Mucosa of stomach (tissue), 1 donor: ENCODE measurements at regions not wholly inside any gene's neighbourhood (a gene's known extent, or its start where the extent isn't known, plus 50 kb on each side); places are given as distances from the start of the nearest gene placed in this dataset.
A peak's percentile ranks its signal among the peaks of the same experiment; 100 is the strongest.
"Not testable (repeated sequence)": the region's sequence is repeated elsewhere in the genome, so short reads cannot be mapped to it uniquely, and the experiment has no call there.

Experiments used
- H3K27me3 ChIP-seq: one replicate; pipeline ENCODE4 v1.7.0; 2013; ENCODE audit warnings: mild to moderate bottlenecking, low read length; ENCODE audit not compliant: control insufficient read depth, insufficient read depth
- H3K36me3 ChIP-seq: one replicate; pipeline ENCODE4 v1.7.0; 2013; ENCODE audit warnings: low read length; ENCODE audit not compliant: control insufficient read depth, insufficient read depth
- H3K4me1 ChIP-seq: one replicate; pipeline ENCODE4 v1.7.0; 2013; ENCODE audit warnings: mild to moderate bottlenecking, low read length; ENCODE audit not compliant: control insufficient read depth, insufficient read depth
- H3K4me3 ChIP-seq: one replicate; pipeline ENCODE4 v1.7.0; 2013; ENCODE audit warnings: low read length
- H3K9ac ChIP-seq: one replicate; pipeline ENCODE4 v1.7.0; 2013; ENCODE audit warnings: mild to moderate bottlenecking, low read length, moderate library complexity
- H3K9me3 ChIP-seq: one replicate; pipeline ENCODE4 v1.7.0; 2013; ENCODE audit warnings: mild to moderate bottlenecking, low read length, moderate library complexity; ENCODE audit not compliant: control insufficient read depth
- donor health status: Pancreatic carcinoma.

DNA sequence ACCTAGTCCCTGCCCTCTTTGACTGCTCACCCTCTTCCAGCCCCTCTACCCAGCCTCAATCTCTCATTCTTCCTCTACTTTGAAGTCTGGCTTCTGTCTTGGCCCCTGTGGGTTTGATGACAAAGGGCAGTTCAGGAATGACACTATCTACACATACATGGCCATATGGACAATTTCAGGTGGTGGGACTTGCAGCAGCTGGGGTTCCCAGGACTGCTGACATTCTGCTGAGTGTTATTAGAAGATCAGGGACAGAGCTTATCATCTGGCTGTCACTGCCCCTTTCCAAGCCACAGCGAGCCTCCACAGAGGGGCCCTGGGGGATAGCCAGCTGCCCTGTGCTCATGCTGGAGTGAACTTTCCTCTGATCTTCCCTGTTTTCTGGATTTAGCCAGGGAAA, 97.4 kb upstream of the IPO9 start:
- H3K9ac ChIP-seq = no peak overlapping the region
- H3K4me3 ChIP-seq = no peak overlapping the region
- no peaks in the 10 kb centered on the region for H3K27me3 ChIP-seq
- peaks cover 5% of the 10 kb centered on the region for H3K4me1 ChIP-seq
- no peaks in the 10 kb centered on the region for H3K36me3 ChIP-seq
- no peaks in the 10 kb centered on the region for H3K9me3 ChIP-seq

DNA sequence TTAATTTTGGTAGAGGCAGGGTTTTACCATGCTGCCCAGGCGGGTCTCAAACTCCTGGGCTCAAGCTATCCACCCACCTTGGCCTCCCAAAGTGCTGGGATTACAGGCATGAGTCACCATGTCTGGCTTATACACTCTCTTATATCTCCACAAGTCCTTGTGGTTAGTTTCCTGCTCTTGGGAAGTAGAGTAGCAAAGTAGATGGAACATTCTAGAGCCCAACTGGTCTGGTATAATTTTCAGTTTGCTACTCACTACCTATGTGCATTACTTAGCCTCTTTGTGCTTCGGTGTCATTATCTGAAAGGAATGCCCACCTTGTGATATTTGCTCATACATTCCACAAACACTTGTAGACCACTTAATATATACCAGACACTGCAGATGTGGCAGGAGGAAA, 96.6 kb upstream of the IPO9 start:
- Histone ChIP-seq H3K4me3 (no peak overlapping the region), H3K36me3 (no peaks in the 10 kb centered on the region), H3K9ac (no peak overlapping the region), H3K27me3 (no peaks in the 10 kb centered on the region), H3K4me1 (peaks cover 13% of the 10 kb centered on the region), H3K9me3 (no peaks in the 10 kb centered on the region)

DNA sequence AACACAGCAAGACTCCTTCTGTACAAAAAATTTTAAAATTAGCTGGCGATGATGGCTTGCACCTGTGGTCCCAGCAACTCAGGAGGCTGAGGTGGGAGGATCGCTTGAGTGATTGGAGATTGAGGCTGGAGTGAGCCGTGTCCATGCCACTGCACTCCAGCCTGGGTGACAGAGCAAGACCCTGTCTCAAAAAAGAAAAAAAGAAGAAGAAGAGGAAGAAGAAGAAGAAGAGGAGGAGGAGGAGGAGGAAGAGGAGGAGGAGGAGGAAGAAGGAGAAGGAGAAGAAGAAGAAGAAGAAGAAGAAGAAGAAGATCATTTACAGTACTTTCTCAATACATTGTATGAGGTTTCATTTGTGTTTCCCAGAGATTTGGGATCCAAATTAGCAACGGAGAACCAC, 94.7 kb upstream of the IPO9 start:
- H3K36me3 ChIP-seq, H3K9me3 ChIP-seq, H3K27me3 ChIP-seq, H3K4me3 ChIP-seq, H3K9ac ChIP-seq: not testable (repeated sequence)
- H3K4me1 ChIP-seq = peaks cover 20% of the 10 kb centered on the region

- H3K4me1 ChIP-seq = peaks cover 22% of the 10 kb centered on the region
- H3K36me3 ChIP-seq = no peaks in the 10 kb centered on the region
- H3K27me3 ChIP-seq = no peaks in the 10 kb centered on the region
- no peaks in the 10 kb centered on the region for H3K9me3 ChIP-seq
- no peak overlapping the region for H3K4me3 ChIP-seq
- no peak overlapping the region for H3K9ac ChIP-seq
These were observed 94.2 kb upstream of the IPO9 start for GRCh38 chr1:201734786-201735185.

- Histone ChIP-seq H3K4me3 (no peak overlapping the region), H3K27me3 (no peaks in the 10 kb centered on the region), H3K9ac (no peak overlapping the region), H3K4me1 (peaks cover 33% of the 10 kb centered on the region), H3K36me3 (no peaks in the 10 kb centered on the region), H3K9me3 (no peaks in the 10 kb centered on the region)
These were observed 92.1 kb upstream of the IPO9 start for GRCh38 chr1:201736707-201737320.

GRCh38 chr1:201737352-201738060, 91.5 kb upstream of the IPO9 start:
- H3K4me3 ChIP-seq = no peak overlapping the region
- no peaks in the 10 kb centered on the region for H3K36me3 ChIP-seq
- peaks cover 36% of the 10 kb centered on the region for H3K4me1 ChIP-seq
- no peaks in the 10 kb centered on the region for H3K27me3 ChIP-seq
- H3K9ac ChIP-seq = no peak overlapping the region
- H3K9me3 ChIP-seq = no peaks in the 10 kb centered on the region

- Histone ChIP-seq H3K9me3 (no peaks in the 10 kb centered on the region), H3K4me1 (peaks cover 36% of the 10 kb centered on the region), H3K9ac (peak overlapping the region; percentile 85), H3K4me3 (peak overlapping the region; percentile 61), H3K36me3 (no peaks in the 10 kb centered on the region), H3K27me3 (no peaks in the 10 kb centered on the region)
These were observed 89.9 kb upstream of the IPO9 start for GRCh38 chr1:201739080-201739479.

GRCh38 chr1:201739492-201740085, 89.4 kb upstream of the IPO9 start:
- Histone ChIP-seq H3K9me3 (no peaks in the 10 kb centered on the region), H3K4me1 (peaks cover 36% of the 10 kb centered on the region), H3K9ac (peak overlapping the region; percentile 85), H3K36me3 (no peaks in the 10 kb centered on the region), H3K27me3 (no peaks in the 10 kb centered on the region), H3K4me3 (peak overlapping the region; percentile 61)

DNA sequence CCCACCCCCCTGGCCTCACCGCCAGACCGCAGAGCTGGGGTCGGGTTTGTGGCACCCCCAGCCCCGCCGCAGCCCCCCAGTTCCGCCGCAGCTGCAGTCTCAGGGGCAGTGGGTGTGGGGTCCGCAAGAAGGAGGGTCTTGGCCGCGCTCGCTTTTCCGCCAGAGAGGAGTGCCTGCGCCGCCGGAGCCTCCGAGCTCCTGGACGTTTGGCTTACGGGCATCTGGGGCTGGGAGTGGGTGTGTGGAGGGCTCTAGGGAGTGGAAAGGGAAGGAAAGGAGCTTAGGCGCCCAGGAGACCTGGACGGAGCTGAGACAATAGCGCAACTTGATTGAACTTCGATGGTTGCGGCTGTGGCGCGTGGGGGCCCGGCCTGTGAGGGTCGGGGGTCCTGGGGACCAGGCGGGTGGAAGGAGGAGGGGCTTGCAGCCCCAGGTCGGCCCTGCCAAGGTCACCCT, 88.8 kb upstream of the IPO9 start:
- H3K9ac ChIP-seq = peak overlapping the region; percentile 85
- H3K9me3 ChIP-seq = no peaks in the 10 kb centered on the region
- H3K4me1 ChIP-seq = peaks cover 38% of the 10 kb centered on the region
- peak overlapping the region; percentile 61 for H3K4me3 ChIP-seq
- no peaks in the 10 kb centered on the region for H3K27me3 ChIP-seq
- H3K36me3 ChIP-seq = no peaks in the 10 kb centered on the region

- H3K9ac ChIP-seq = peak overlapping the region; percentile 85
- H3K4me3 ChIP-seq = peak overlapping the region; percentile 61
- H3K4me1 ChIP-seq = peaks cover 42% of the 10 kb centered on the region
- H3K9me3 ChIP-seq = no peaks in the 10 kb centered on the region
- no peaks in the 10 kb centered on the region for H3K36me3 ChIP-seq
- H3K27me3 ChIP-seq = no peaks in the 10 kb centered on the region
These were observed 88.3 kb upstream of the IPO9 start for GRCh38 chr1:201740670-201741111.

GRCh38 chr1:201741763-201742342, 87.1 kb upstream of the IPO9 start:
- Histone ChIP-seq H3K4me1 (peaks cover 34% of the 10 kb centered on the region), H3K4me3 (no peak overlapping the region), H3K9me3 (no peaks in the 10 kb centered on the region), H3K36me3 (no peaks in the 10 kb centered on the region), H3K9ac (no peak overlapping the region), H3K27me3 (no peaks in the 10 kb centered on the region)

- Histone ChIP-seq H3K4me3 (no peak overlapping the region), H3K9ac (no peak overlapping the region), H3K27me3 (no peaks in the 10 kb centered on the region), H3K4me1 (peaks cover 28% of the 10 kb centered on the region), H3K9me3 (no peaks in the 10 kb centered on the region), H3K36me3 (no peaks in the 10 kb centered on the region)
These were observed 86.5 kb upstream of the IPO9 start for GRCh38 chr1:201742476-201742875.
